PC-3 (cell line): ENCODE measurements at regions not wholly inside any gene's neighbourhood (a gene's known extent, or its start where the extent isn't known, plus 50 kb on each side); places are given as distances from the start of the nearest gene placed in this dataset.

Experiments used
- ATAC-seq: fragments of 200-7000 bp; cut with Tn5 transposase; 2 replicates; pipeline ENCODE4 v1.9.1; 2020; ENCODE audit warnings: mild to moderate bottlenecking, moderate library complexity
- BruUV-seq: library from RNA; stranded (reverse); fragments of 400-500 nt; replicated peaks from 2 replicates; lab custom pipeline; 2021; lab: Mats Ljungman, UMichigan
- CTCF ChIA-PET: fragments of 300-600 bp; sonication (Branson Sonifier 250); formaldehyde crosslinking; loops from one replicate; lab custom pipeline; 2022; ENCODE audit warnings: antibody characterized with exemption; lab: Charles Lee
- POLR2A ChIA-PET: fragments of 300-600 bp; sonication (Branson Sonifier 250); formaldehyde crosslinking; loops from one replicate; lab custom pipeline; 2022; ENCODE audit warnings: antibody characterized with exemption; ENCODE audit not compliant: unreplicated experiment; lab: Charles Lee
- DNase-seq: peaks from one replicate; pipeline ENCODE4 v3.0.0-alpha.2; 2015
- H2AFZ ChIP-seq: fragments of 300-600 bp; sonication (generic); 2 replicates; pipeline ENCODE4 v1.6.0; 2016; ENCODE audit warnings: antibody characterized with exemption, low read length
- H3F3A ChIP-seq: fragments of 300-600 bp; sonication (generic); one replicate; pipeline ENCODE4 v1.6.0; 2017; ENCODE audit warnings: antibody characterized with exemption, low read length, control low read depth, mild to moderate bottlenecking; ENCODE audit not compliant: unreplicated experiment
- H3K27ac ChIP-seq: fragments of 300-600 bp; sonication (generic); 2 replicates; pipeline ENCODE4 v1.5.1; 2016; ENCODE audit warnings: mild to moderate bottlenecking, low read length
- H3K27me3 ChIP-seq: fragments of 300-600 bp; sonication (generic); 2 replicates; pipeline ENCODE4 v1.6.1; 2016; ENCODE audit warnings: low read length, mixed read lengths
- H3K36me3 ChIP-seq: fragments of 300-600 bp; sonication (generic); 2 replicates; pipeline ENCODE4 v1.6.1; 2016; ENCODE audit warnings: low read depth, mixed run types, low read length, mixed read lengths
- H3K4me1 ChIP-seq: fragments of 300-600 bp; sonication (generic); 2 replicates; pipeline ENCODE4 v1.5.1; 2016; ENCODE audit warnings: low read length; ENCODE audit not compliant: insufficient read depth
- H3K4me2 ChIP-seq: fragments of 300-600 bp; sonication (generic); 2 replicates; pipeline ENCODE4 v1.6.0; 2016; ENCODE audit warnings: low read length
- H3K4me3 ChIP-seq: fragments of 300-600 bp; sonication (generic); 2 replicates; pipeline ENCODE4 v1.5.1; 2016; ENCODE audit warnings: mild to moderate bottlenecking, low read length, mixed read lengths
- H3K79me2 ChIP-seq: fragments of 300-600 bp; sonication (generic); 2 replicates; pipeline ENCODE4 v1.6.1; 2017; ENCODE audit warnings: low read length, mixed read lengths
- H3K9ac ChIP-seq: fragments of 300-600 bp; sonication (generic); 2 replicates; pipeline ENCODE4 v1.6.0; 2016; ENCODE audit warnings: mild to moderate bottlenecking, low read length
- H3K9me2 ChIP-seq: fragments of 300-600 bp; sonication (generic); replicated peaks from 2 replicates; pipeline ENCODE4 v1.6.1; 2016; ENCODE audit warnings: mixed run types, low read length, mixed read lengths
- H3K9me3 ChIP-seq: fragments of 300-600 bp; sonication (generic); 2 replicates; pipeline ENCODE4 v1.6.1; 2016; ENCODE audit warnings: low read length, mixed read lengths
- H4K20me1 ChIP-seq: fragments of 300-600 bp; sonication (generic); 2 replicates; pipeline ENCODE4 v1.6.1; 2016; ENCODE audit warnings: low read length, mixed read lengths
- CTCF ChIP-seq: fragments of 300-600 bp; sonication (generic); conservative IDR thresholded peaks from 2 replicates; pipeline ENCODE4 v1.5.1; 2017; ENCODE audit warnings: antibody characterized with exemption, low read depth, mild to moderate bottlenecking, low read length
- EZH2 ChIP-seq: fragments of 300-600 bp; sonication (generic); IDR thresholded peaks from one replicate; pipeline ENCODE4 v1.6.1; 2017; ENCODE audit warnings: antibody characterized with exemption, mild to moderate bottlenecking, low read length; ENCODE audit not compliant: unreplicated experiment
- EZH2phosphoT487 ChIP-seq: fragments of 300-600 bp; sonication (generic); IDR thresholded peaks from 2 replicates; pipeline ENCODE4 v1.6.1; 2018; ENCODE audit warnings: mild to moderate bottlenecking, antibody characterized with exemption, low read length, borderline replicate concordance
- intact Hi-C: fragments of 100-400 bp; cut with micrococcal nuclease; formaldehyde crosslinking; loops from 2 replicates; pipeline ENCODE4 v1.9.0; 2023

GRCh38 chr3:103796068-103796467 is 1361.3 kb downstream of the ZPLD1 start:
- H3K27ac ChIP-seq = no peak overlapping the region
- ChIA-PET POLR2A (no interaction called here), CTCF (no interaction called here)
- H3K9me2 ChIP-seq = no peaks in the 10 kb centered on the region
- no peak for ATAC-seq
- no peaks in the 10 kb centered on the region for H3F3A ChIP-seq
- no peaks in the 10 kb centered on the region for H3K27me3 ChIP-seq
- no peak overlapping the region for H3K4me3 ChIP-seq
- H3K4me1 ChIP-seq = no peaks in the 10 kb centered on the region
- intact Hi-C loops = no loop called here
- H3K4me2 ChIP-seq = no peak overlapping the region
- no peaks in the 10 kb centered on the region for H3K36me3 ChIP-seq
- H3K79me2 ChIP-seq = no peaks in the 10 kb centered on the region
- TF ChIP-seq CTCF = no peak
- TF ChIP-seq EZH2 = no peak
- no peak for TF ChIP-seq EZH2phosphoT487
- H3K9me3 ChIP-seq = no peaks in the 10 kb centered on the region
- no peak overlapping the region for H2AFZ ChIP-seq
- no peak overlapping the region for H3K9ac ChIP-seq
- BruUV-seq = no TSS peak
- no peaks in the 10 kb centered on the region for H4K20me1 ChIP-seq
- no peak for DNase-seq

GRCh38 chr3:103803787-103804186 is 1369.0 kb downstream of the ZPLD1 start:
- no peak for TF ChIP-seq CTCF
- TF ChIP-seq EZH2phosphoT487 = no peak
- TF ChIP-seq EZH2 = no peak
- H3K9me2 ChIP-seq = no peaks in the 10 kb centered on the region
- DNase-seq = no peak
- no peak overlapping the region for H3K4me2 ChIP-seq
- ChIA-PET CTCF (no interaction called here), POLR2A (no interaction called here)
- H3F3A ChIP-seq = no peaks in the 10 kb centered on the region
- intact Hi-C loops = no loop called here
- no peak overlapping the region for H3K27ac ChIP-seq
- H3K4me1 ChIP-seq = no peaks in the 10 kb centered on the region
- no peak overlapping the region for H2AFZ ChIP-seq
- no peaks in the 10 kb centered on the region for H3K27me3 ChIP-seq
- no TSS peak for BruUV-seq
- ATAC-seq = no peak
- H3K79me2 ChIP-seq = no peaks in the 10 kb centered on the region
- H3K4me3 ChIP-seq = no peak overlapping the region
- no peaks in the 10 kb centered on the region for H4K20me1 ChIP-seq
- H3K36me3 ChIP-seq = no peaks in the 10 kb centered on the region
- no peaks in the 10 kb centered on the region for H3K9me3 ChIP-seq
- no peak overlapping the region for H3K9ac ChIP-seq

- H2AFZ ChIP-seq = no peak overlapping the region
- no peak for ATAC-seq
- H3K9me2 ChIP-seq = no peaks in the 10 kb centered on the region
- no peak for DNase-seq
- no peaks in the 10 kb centered on the region for H3K4me1 ChIP-seq
- intact Hi-C loops = no loop called here
- H3K36me3 ChIP-seq = no peaks in the 10 kb centered on the region
- BruUV-seq = no TSS peak
- no peak overlapping the region for H3K4me3 ChIP-seq
- H3F3A ChIP-seq = no peaks in the 10 kb centered on the region
- H3K79me2 ChIP-seq = no peaks in the 10 kb centered on the region
- TF ChIP-seq EZH2phosphoT487 (no peak), CTCF (no peak), EZH2 (no peak)
- POLR2A ChIA-PET = no interaction called here
- no peak overlapping the region for H3K27ac ChIP-seq
- H4K20me1 ChIP-seq = no peaks in the 10 kb centered on the region
- H3K9ac ChIP-seq = no peak overlapping the region
- no peaks in the 10 kb centered on the region for H3K9me3 ChIP-seq
- no peak overlapping the region for H3K4me2 ChIP-seq
- CTCF ChIA-PET = no interaction called here
- H3K27me3 ChIP-seq = no peaks in the 10 kb centered on the region
Observed at GRCh38 chr3:103810167-103810566, 1375.4 kb downstream of the ZPLD1 start.
